Type B pancreatic cell (in vitro differentiated cells): ENCODE measurements at regions not wholly inside any gene's neighbourhood (a gene's known extent, or its start where the extent isn't known, plus 50 kb on each side); places are given as distances from the start of the nearest gene placed in this dataset.
"Not testable (repeated sequence)": the region's sequence is repeated elsewhere in the genome, so short reads cannot be mapped to it uniquely, and the experiment has no call there.

Source experiments
- DNase-seq: peaks from one replicate; pipeline ENCODE4 v3.0.0; 2021; ENCODE audit warnings: mixed read lengths; ENCODE audit not compliant: unreplicated experiment; ENCODE audit errors: extremely low spot score
- H3K27ac Mint-ChIP-seq: 2 replicates; pipeline ENCODE4 v1.8.0; 2021; ENCODE audit warnings: mild to moderate bottlenecking, mixed read lengths
- H3K27me3 Mint-ChIP-seq: 2 replicates; pipeline ENCODE4 v1.8.0; 2021; ENCODE audit warnings: mixed read lengths
- H3K36me3 Mint-ChIP-seq: 2 replicates; pipeline ENCODE4 v1.8.0; 2021; ENCODE audit warnings: mixed read lengths
- H3K4me1 Mint-ChIP-seq: one replicate; pipeline ENCODE4 v1.8.0; 2021; ENCODE audit warnings: mixed read lengths; ENCODE audit not compliant: unreplicated experiment
- H3K4me3 Mint-ChIP-seq: 2 replicates; pipeline ENCODE4 v1.8.0; 2021; ENCODE audit warnings: mild to moderate bottlenecking, mixed read lengths
- H3K9me3 Mint-ChIP-seq: 2 replicates; pipeline ENCODE4 v1.8.0; 2021; ENCODE audit warnings: mixed read lengths
- CTCF ChIP-seq: fragments of 200-600 bp; sonication (generic); conservative IDR thresholded peaks from 2 replicates; pipeline ENCODE4 v1.5.0; 2021; ENCODE audit warnings: antibody characterized with exemption, mild to moderate bottlenecking

DNA sequence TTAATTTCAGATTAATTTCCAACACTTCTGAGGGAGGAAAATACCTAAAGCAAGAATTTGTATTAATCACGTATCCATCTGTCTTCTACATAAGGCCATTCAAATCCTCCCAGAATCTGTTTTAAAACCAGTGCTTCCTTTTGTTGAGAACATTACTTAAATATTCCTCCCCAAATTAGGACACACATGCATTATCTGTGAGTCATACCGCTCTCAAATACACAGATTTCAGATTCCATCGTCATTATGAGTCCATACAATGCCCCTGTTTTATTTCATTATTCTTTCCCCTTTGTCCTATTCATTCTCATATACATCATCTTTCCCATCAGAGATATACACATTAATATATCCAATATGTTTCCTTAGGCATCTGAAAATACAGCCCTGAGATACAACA is 57.3 kb upstream of the PRSS12 start:
- Mint-ChIP-seq H3K36me3 (no peaks in the 10 kb centered on the region), H3K4me1 (no peaks in the 10 kb centered on the region), H3K9me3 (no peaks in the 10 kb centered on the region), H3K4me3 (no peak overlapping the region), H3K27ac (no peak overlapping the region), H3K27me3 (peaks cover 4% of the 10 kb centered on the region)
- no peak for DNase-seq
- no peak for TF ChIP-seq CTCF

- Mint-ChIP-seq H3K36me3 (no peaks in the 10 kb centered on the region), H3K27me3 (no peaks in the 10 kb centered on the region), H3K27ac (peak overlapping the region; percentile 74), H3K4me1 (no peaks in the 10 kb centered on the region), H3K9me3 (no peaks in the 10 kb centered on the region), H3K4me3 (no peak overlapping the region)
- TF ChIP-seq CTCF: no peak
- no peak for DNase-seq
These were observed 64.5 kb upstream of the PRSS12 start for GRCh38 chr4:118417325-118417724.

- H3K9me3 Mint-ChIP-seq, H3K27ac Mint-ChIP-seq, DNase-seq, H3K4me3 Mint-ChIP-seq, H3K4me1 Mint-ChIP-seq, H3K36me3 Mint-ChIP-seq, H3K27me3 Mint-ChIP-seq: not testable (repeated sequence)
These were observed 65.0 kb upstream of the PRSS12 start for GRCh38 chr4:118417800-118418199.

DNA sequence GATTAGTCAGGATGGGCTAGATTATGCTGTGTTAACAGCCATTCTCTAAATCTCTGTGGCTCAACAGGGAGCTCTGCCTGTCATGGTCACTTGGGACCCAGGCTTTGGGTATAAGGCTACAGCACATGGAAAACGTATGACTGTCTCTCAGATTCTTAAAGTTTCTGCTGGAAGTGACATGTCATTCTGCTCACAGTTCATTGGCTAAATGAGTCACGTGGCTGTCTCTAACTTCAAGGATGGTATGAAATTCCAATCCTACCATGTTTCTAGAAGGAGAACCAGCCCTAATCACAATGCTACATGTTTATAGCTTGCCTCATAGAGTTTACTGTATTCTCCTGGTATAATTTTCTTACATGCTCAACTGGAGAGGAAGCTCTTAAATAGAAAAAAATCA is 65.6 kb upstream of the PRSS12 start:
- H3K4me3 Mint-ChIP-seq, H3K36me3 Mint-ChIP-seq, H3K27me3 Mint-ChIP-seq, DNase-seq, H3K4me1 Mint-ChIP-seq, H3K9me3 Mint-ChIP-seq, H3K27ac Mint-ChIP-seq: not testable (repeated sequence)

- not testable (repeated sequence) for H3K4me1 Mint-ChIP-seq, H3K36me3 Mint-ChIP-seq, H3K27me3 Mint-ChIP-seq, H3K4me3 Mint-ChIP-seq, H3K27ac Mint-ChIP-seq, DNase-seq, H3K9me3 Mint-ChIP-seq
These were observed 66.8 kb upstream of the PRSS12 start for GRCh38 chr4:118419626-118420025.

- not testable (repeated sequence) for DNase-seq, H3K27me3 Mint-ChIP-seq, H3K4me3 Mint-ChIP-seq, H3K36me3 Mint-ChIP-seq, H3K4me1 Mint-ChIP-seq, H3K9me3 Mint-ChIP-seq
- H3K27ac Mint-ChIP-seq: peak overlapping the region; percentile 61
- TF ChIP-seq CTCF: peak; percentile 69
These were observed 71.3 kb upstream of the PRSS12 start for GRCh38 chr4:118424062-118424461.

DNA sequence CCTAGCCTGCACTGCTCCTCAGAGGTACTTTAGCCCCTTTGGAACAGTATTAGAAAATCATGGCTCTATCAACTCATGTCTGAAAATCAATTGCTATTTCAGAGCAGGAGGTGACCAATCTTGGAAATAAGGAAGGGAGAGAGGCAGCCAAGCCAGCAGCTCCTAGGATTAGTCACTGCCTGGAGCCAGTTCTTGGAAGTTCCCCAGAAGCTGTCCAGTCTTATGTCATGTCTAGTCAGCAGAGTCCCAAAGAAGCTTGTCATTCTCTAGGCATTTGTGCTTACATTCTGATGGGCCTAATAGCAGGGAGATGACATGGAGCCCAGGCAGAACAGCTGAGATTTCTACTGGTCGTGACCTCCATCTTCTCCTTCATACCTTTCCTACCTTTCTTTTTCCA is 76.1 kb upstream of the PRSS12 start:
- not testable (repeated sequence) for H3K4me3 Mint-ChIP-seq, H3K27me3 Mint-ChIP-seq, H3K27ac Mint-ChIP-seq, H3K4me1 Mint-ChIP-seq, H3K9me3 Mint-ChIP-seq, DNase-seq, H3K36me3 Mint-ChIP-seq

GRCh38 chr4:118432359-118432758 is 79.6 kb upstream of the PRSS12 start:
- not testable (repeated sequence) for H3K27ac Mint-ChIP-seq, H3K27me3 Mint-ChIP-seq, DNase-seq, H3K4me1 Mint-ChIP-seq, H3K4me3 Mint-ChIP-seq, H3K9me3 Mint-ChIP-seq, H3K36me3 Mint-ChIP-seq

DNA sequence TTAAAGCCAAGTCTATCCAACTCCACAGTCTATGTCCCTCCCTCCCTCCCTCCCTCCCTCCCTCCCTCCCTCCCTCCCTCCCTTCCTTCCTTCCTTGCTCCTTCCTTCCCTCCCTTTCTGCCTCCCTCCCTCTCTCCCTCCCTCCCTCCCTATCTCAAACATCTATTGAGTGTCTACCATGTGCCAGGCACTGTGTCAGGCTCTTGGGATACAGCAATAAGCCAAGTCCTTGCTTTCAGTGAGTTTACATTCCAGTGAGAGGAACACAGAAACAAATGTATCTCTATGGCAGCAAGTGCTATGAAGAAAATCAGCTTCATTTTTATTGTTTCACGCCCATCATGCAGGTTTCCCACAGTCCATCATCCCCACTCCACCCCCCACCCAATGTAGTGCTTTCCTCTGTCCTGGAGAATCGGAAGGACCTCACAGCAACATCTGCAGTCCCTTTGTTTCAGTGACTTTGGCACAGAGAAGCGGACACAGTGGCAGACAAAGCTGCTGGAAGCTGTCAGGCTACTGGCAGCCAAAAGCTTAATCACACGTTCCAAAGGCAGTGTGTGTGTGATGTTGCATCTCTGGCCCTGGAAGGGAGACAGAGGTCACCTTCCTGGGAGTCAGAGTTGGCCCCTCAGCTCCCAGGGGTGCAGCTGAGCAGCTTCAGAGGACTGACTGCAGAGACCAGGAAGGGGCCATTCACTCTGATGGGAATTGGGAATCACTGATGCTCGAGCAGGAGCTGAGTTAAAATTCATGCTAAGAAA is 81.0 kb upstream of the PRSS12 start:
- H3K9me3 Mint-ChIP-seq, H3K27ac Mint-ChIP-seq, H3K27me3 Mint-ChIP-seq, H3K4me3 Mint-ChIP-seq, H3K36me3 Mint-ChIP-seq, DNase-seq, H3K4me1 Mint-ChIP-seq: not testable (repeated sequence)

GRCh38 chr4:118435415-118435814 is 82.6 kb upstream of the PRSS12 start:
- not testable (repeated sequence) for H3K36me3 Mint-ChIP-seq, H3K27ac Mint-ChIP-seq, H3K4me3 Mint-ChIP-seq, H3K27me3 Mint-ChIP-seq, H3K9me3 Mint-ChIP-seq, DNase-seq, H3K4me1 Mint-ChIP-seq

DNA sequence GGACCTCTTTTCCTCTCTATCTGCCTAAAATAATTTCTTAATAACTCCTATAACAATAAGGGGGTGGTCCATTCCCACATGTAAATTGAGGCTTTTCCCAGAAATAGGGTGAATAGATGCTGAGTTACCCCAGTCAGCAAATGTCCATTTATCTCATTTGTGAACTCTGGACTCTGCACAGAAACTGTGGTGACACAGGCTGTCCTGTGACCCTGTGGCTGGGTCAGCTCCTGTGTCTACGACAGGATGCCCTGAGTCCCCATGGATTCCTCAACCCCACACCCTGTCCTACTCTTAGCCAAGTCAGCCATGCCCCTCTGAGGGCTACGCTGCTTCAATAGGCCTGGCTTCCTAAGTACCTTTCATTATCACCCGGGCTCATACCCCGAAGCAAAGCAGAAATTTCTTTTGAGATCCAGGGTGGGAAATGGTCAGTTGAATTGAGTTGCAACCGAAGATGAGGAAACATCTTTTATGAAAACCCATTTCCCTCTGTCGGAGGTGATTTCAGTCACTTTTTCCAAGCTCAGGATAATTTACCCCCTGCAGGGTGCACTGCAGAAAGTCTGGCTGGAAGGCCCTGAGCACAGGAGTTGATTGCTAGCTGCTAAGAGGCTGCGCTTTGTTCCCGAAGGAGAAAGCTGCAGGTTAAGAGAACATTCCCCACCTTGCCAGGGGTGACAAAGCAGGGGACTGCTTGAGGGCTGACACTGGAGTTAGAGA is 89.5 kb upstream of the PRSS12 start:
- not testable (repeated sequence) for DNase-seq, H3K4me1 Mint-ChIP-seq

More for the DNA sequence above, 89.5 kb upstream of the PRSS12 start:
- not testable (repeated sequence) for H3K27ac Mint-ChIP-seq, H3K4me3 Mint-ChIP-seq, H3K9me3 Mint-ChIP-seq, H3K27me3 Mint-ChIP-seq, H3K36me3 Mint-ChIP-seq
